ENCODE measurements at regions not wholly inside any gene's neighbourhood (a gene's known extent, or its start where the extent isn't known, plus 50 kb on each side); places are given as distances from the start of the nearest gene placed in this dataset.

GRCh38 chrX:138849521-138849920 is 138.0 kb upstream of the FGF13 start:
- TF ChIP-seq EZH2phosphoT487 (IDR thresholded peaks at IDR 0.05; ENCODE audit: unreplicated experiment) (no peak), POLR2AphosphoS5 (IDR thresholded peaks at IDR 0.05; ENCODE audit: low read depth) (no peak), ZNF331 (CRISPR knock-in tag; IDR thresholded peaks at IDR 0.05; ENCODE audit: low read depth) (no peak), JUNB (IDR thresholded peaks at IDR 0.05; ENCODE audit: unreplicated experiment) (no peak), ZNF114 (CRISPR knock-in tag; IDR thresholded peaks at IDR 0.05) (no peak), CTCF (conservative IDR thresholded peaks at IDR 0.05; ENCODE audit: low read depth in 2 of 2) (no peak), STAT1 (IDR thresholded peaks at IDR 0.05; ENCODE audit: unreplicated experiment) (no peak), ZNF462 (CRISPR knock-in tag; IDR thresholded peaks at IDR 0.05) (no peak), REST (IDR thresholded peaks at IDR 0.05; ENCODE audit: unreplicated experiment) (no peak), ETS1 (IDR thresholded peaks at IDR 0.05) (no peak), CREB1 (CRISPR knock-in tag; IDR thresholded peaks at IDR 0.05; ENCODE audit: low read depth) (no peak)
- Histone ChIP-seq H3K9me2 (ENCODE audit: insufficient read depth) (no peaks in the 10 kb centered on the region), H3K4me1 (ENCODE audit: insufficient read depth) (no peaks in the 10 kb centered on the region), H3K36me3 (ENCODE audit: insufficient read depth) (no peaks in the 10 kb centered on the region), H3K79me2 (replicated peaks; ENCODE audit: insufficient read depth) (no peaks in the 10 kb centered on the region), H3K27ac (ENCODE audit: low read depth) (no peak overlapping the region), H3K27me3 (ENCODE audit: insufficient read depth) (no peaks in the 10 kb centered on the region), H2AFZ (no peak overlapping the region), H3K4me3 (no peak overlapping the region), H3K4me2 (no peak overlapping the region), H3F3A (replicated peaks; ENCODE audit: low read depth) (no peaks in the 10 kb centered on the region), H4K20me1 (replicated peaks; ENCODE audit: insufficient read depth) (no peaks in the 10 kb centered on the region)
- DNase-seq (ENCODE audit: low spot score) = no peak
- Mint-ChIP-seq H3K27me3 (ENCODE audit: insufficient read depth, low read depth, poor library complexity) (no peaks in the 10 kb centered on the region), H3K4me3 (no peak overlapping the region), H3K36me3 (ENCODE audit: low read depth) (no peaks in the 10 kb centered on the region), H3K4me1 (no peaks in the 10 kb centered on the region), H3K9me3 (no peaks in the 10 kb centered on the region), H3K27ac (no peak overlapping the region)
- ATAC-seq = no peak
